Activated naive CD4-positive, alpha-beta T cell treated with anti-CD3 and anti-CD28 coated beads, Interleukin-2, amount 50 U/mL, for 16 hours (primary cell): ENCODE measurements at regions not wholly inside any gene's neighbourhood (a gene's known extent, or its start where the extent isn't known, plus 50 kb on each side); places are given as distances from the start of the nearest gene placed in this dataset.
"Not testable (repeated sequence)": the region's sequence is repeated elsewhere in the genome, so short reads cannot be mapped to it uniquely, and the experiment has no call there.

ENCODE experiments used
- DNase-seq: peaks from one replicate; pipeline ENCODE4 v3.0.0-alpha.2; 2020

- peak; percentile 52 for DNase-seq
Measured at GRCh38 chr2:113551637-113552318, 53.3 kb downstream of the FOXD4L1 start.

DNA sequence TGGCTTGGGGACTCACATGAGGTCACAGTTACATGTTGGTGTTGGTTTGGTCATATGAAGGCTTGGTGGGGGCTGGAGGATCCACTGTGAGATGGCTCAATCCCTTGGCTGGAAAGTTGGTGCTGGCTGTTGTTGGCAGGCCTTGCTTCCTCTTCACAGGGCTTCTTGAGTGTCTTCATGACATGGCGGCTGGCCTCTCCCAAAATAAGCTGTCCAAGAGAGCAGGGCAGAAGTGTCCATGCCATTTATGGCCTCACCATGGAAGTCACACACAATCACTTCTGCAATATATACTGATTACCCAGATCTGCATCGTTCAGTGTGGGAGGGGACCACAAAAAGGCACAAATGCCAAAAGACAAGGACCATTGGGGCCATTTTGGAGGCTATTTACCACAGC, 61.4 kb downstream of the FOXD4L1 start:
- DNase-seq = not testable (repeated sequence)

DNA sequence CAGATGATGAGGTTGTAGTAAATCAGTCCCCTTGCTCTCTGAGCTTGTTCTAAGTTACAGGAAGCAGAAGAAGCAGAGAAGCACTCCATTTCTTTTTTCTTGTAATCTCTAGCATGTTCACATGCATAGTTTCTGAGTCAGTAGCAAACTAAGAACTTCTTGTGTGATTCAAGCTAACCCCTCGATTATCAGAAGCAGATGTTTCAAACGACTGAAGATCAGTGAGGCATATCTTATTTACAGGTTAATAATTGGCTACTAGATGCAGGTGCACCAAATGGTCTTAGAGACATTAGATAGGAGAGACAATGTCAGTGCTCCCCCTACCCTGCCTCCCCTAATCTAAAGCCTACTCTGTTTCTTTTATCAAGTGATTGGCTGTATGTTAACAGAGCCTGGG, 64.2 kb downstream of the FOXD4L1 start:
- not testable (repeated sequence) for DNase-seq

- DNase-seq = not testable (repeated sequence)
Measured at GRCh38 chr2:113566674-113567480, 60.2 kb upstream of the RABL2A start.

DNA sequence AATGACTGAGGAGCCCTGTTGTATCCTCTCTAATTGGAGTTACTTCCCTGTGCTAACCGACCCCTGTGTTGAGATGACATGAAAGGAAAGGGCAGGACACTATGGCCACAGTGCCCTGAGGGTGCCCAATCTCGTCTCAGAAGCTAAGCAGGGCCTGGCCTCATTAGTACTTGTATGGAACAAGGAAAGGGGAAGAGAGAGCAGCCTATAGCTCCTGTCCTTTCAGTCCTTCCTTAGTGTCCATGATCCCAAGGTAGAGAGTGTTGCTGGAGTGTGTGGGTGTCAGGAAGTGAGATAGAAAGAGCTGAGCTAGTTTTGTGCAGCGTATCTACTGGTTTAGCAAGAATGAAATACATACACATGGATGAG, 59.6 kb upstream of the RABL2A start:
- not testable (repeated sequence) for DNase-seq

DNA sequence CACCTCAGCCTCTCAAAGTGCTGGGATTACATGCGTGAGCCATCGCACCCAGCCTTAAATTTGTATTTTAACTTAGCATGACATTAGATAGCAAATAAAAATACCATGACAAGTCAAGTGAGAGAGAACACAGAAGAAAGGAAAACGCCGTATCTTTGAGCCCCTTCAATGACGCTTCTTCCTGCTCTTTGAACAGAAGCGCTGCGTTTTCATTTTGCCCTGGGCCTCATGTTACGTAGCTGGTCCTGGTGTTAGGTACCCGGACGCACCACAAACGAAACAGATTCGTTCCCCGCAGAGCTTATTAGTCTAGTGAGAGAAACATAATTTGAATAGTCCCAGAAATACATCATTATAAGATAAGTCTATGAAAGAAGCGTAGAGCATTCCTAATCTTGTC, 58.8 kb upstream of the RABL2A start:
- DNase-seq = not testable (repeated sequence)

DNA sequence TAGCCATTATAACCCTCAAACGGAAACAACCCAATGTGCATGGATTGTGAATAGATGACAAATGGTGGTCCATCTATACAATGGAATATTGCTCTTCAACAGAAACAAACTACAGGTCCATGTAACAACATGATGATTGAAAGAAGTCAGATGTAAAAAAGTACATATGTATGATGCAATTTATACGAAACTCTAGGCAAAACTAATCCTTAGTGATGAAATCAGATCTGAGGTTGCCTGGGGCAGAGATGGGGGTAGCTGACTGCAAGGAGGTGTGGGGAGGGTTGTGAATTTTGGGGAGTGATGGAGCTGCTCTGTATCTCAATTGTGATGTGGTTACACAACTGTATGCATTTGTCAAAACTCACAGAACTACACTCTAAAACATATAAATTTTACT, 57.0 kb upstream of the RABL2A start:
- not testable (repeated sequence) for DNase-seq

DNA sequence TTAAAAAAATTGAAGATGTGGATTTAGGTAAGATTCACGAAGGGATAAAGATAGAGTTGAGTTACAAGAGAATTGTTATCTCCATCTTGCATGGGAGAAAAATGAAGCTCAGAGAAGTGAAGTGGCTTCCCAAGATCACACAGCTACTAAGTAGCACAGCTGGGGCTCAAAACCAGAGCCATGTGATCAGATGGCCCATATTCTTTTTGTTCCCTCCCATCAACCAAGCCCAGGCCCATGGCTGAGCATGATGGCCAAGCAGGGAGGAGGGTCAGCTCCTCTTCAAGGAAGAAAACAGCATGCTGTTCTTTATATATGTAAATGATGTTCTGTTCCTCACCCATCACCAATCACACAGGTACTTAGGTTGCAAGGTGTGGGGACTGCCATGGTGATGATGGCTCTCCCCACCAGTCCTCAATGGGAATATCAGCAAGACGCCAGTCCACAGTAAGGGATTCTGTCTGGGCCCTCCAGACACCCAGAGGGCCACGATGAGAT, 56.5 kb upstream of the RABL2A start:
- DNase-seq = not testable (repeated sequence)

DNA sequence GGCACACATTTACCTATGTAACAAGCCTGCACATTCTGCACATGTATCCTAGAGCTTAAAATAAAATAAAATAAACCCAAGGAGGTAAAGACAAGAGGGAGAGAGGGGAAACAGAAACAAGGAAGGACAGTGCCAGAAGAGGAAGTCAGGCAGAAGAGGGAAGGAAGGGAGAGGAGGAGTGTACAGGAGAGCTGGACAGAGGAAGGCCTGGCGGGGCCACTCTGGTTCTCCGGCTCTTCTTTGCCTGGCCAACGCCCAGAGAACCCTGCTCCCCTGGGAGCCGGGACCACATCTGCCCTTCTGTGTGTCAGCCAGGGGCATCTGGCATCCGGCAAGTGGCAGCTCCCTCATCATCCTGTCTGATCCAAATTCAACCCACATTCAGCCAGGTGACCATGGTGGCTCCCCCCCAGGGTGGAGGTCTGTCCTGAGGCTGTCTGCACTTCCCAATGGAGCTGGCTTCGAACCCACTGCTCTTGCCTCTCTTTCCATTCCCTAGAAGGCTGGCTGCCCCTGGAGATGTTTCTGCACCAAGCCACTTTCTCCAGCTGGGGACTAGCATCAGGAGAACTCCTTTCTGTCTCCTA, 55.5 kb upstream of the RABL2A start:
- not testable (repeated sequence) for DNase-seq

- DNase-seq = not testable (repeated sequence)
Measured at GRCh38 chr2:113575721-113576120, 51.3 kb upstream of the RABL2A start.

DNA sequence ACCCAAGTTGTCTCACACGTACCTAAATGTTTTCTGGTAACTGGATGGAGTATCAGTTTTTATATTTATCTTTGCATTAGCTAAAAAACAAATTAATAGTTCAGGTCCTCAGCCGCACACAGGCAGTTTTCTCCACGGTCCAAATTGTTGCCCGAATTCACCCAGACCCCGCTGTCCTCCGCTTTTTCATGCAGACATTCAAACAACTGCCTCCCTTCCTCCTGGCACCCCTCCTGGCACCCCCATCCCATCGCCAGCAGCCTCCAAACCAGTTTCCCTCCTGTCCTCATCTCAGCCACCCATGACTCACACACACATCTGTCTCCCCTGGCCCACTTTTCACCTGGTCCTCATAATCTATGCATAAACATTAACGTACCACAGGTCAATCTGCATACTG, 50.7 kb upstream of the RABL2A start:
- DNase-seq = not testable (repeated sequence)
